ENCODE measurements at regions not wholly inside any gene's neighbourhood (a gene's known extent, or its start where the extent isn't known, plus 50 kb on each side); places are given as distances from the start of the nearest gene placed in this dataset.

DNA sequence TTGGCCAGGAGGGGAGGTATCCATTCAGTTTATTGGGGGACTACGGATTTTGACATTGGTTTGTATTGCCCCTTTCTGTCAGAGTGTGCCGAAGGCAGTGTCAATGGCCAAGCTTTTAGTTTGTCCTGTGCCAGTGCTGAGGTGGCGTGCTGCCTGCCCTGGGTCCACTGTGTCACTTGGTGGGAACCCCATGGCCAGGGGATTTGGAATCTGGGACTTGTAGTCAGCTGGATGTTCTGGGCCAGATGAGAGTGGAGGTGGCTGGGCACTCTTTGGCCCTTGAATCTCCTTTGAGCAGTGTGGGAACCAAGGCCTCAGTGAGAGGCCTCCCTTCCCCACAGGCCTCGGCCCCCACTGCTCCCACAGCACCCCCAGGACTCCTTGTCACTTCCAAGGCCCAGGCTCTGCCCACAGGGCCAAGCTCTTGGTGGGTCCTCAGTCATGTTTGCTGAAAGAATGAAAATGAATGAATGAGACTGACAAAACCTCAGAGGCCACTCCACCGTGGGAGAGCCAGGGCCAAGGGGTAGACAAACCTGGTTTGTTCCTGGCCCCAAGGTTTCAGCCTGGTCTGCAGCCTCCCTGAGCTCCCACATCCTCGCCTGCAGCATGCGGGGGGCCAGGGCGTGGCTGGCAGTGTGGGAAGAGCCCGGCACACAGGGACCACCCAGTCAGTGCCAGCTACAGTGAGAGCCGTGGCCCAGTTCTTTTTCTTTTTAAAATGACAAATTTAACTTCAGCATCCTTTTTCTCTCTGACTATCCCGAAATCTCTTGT, 412.2 kb downstream of the MATN1 start:
- TF ChIP-seq TAF1 (IDR thresholded peaks at IDR 0.05; ENCODE audit: borderline replicate concordance, insufficient read depth, low read length), result no peak
- no peak for TF ChIP-seq POLR2AphosphoS5 (IDR thresholded peaks at IDR 0.05; ENCODE audit: low read depth, low read length)
- TF ChIP-seq, protein P1, sequence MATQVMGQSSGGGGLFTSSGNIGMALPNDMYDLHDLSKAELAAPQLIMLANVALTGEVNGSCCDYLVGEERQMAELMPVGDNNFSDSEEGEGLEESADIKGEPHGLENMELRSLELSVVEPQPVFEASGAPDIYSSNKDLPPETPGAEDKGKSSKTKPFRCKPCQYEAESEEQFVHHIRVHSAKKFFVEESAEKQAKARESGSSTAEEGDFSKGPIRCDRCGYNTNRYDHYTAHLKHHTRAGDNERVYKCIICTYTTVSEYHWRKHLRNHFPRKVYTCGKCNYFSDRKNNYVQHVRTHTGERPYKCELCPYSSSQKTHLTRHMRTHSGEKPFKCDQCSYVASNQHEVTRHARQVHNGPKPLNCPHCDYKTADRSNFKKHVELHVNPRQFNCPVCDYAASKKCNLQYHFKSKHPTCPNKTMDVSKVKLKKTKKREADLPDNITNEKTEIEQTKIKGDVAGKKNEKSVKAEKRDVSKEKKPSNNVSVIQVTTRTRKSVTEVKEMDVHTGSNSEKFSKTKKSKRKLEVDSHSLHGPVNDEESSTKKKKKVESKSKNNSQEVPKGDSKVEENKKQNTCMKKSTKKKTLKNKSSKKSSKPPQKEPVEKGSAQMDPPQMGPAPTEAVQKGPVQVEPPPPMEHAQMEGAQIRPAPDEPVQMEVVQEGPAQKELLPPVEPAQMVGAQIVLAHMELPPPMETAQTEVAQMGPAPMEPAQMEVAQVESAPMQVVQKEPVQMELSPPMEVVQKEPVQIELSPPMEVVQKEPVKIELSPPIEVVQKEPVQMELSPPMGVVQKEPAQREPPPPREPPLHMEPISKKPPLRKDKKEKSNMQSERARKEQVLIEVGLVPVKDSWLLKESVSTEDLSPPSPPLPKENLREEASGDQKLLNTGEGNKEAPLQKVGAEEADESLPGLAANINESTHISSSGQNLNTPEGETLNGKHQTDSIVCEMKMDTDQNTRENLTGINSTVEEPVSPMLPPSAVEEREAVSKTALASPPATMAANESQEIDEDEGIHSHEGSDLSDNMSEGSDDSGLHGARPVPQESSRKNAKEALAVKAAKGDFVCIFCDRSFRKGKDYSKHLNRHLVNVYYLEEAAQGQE (IDR thresholded peaks at IDR 0.05; ENCODE audit: insufficient read depth in 1 of 2, low read depth in 2 of 2, low read length in 2 of 2), result no peak
- TF ChIP-seq SIN3A (IDR thresholded peaks at IDR 0.05; ENCODE audit: borderline replicate concordance, insufficient read depth, low read length), result no peak

Data from PFSK-1 (cell line).